IMR-90 (cell line): ENCODE measurements at regions not wholly inside any gene's neighbourhood (a gene's known extent, or its start where the extent isn't known, plus 50 kb on each side); places are given as distances from the start of the nearest gene placed in this dataset.

Experiments used
- ATAC-seq: fragments of 200-7000 bp; cut with Tn5 transposase; 2 replicates; pipeline ENCODE4 v1.9.1; 2020; ENCODE audit warnings: low read depth, mild to moderate bottlenecking, moderate library complexity
- BruUV-seq: library from RNA; stranded (reverse); fragments of 400-500 nt; replicated peaks from 2 replicates; lab custom pipeline; 2021; lab: Mats Ljungman, UMichigan
- CTCF ChIA-PET: fragments of 300-600 bp; formaldehyde crosslinking; extraction: SDS; loops from one replicate; lab custom pipeline; 2021; ENCODE audit warnings: antibody characterized with exemption; lab: Yijun Ruan, JAX
- POLR2A ChIA-PET: fragments of 300-600 bp; sonication (Branson Sonifier 250); formaldehyde crosslinking; loops from one replicate; lab custom pipeline; 2022; ENCODE audit warnings: antibody characterized with exemption; ENCODE audit not compliant: unreplicated experiment; lab: Charles Lee
- DNase-seq: peaks from one replicate; pipeline ENCODE4 v3.0.0; 2013
- H2AFZ ChIP-seq: replicated peaks from 2 replicates; pipeline ENCODE3; 2013; ENCODE audit warnings: low read length, mild to moderate bottlenecking; ENCODE audit not compliant: poor library complexity
- H2AK5ac ChIP-seq: 2 replicates; pipeline ENCODE4 v1.6.1; 2013; ENCODE audit warnings: low read depth, low read length, inconsistent platforms
- H2AK9ac ChIP-seq: replicated peaks from 2 replicates; pipeline ENCODE3; 2013; ENCODE audit warnings: mild to moderate bottlenecking, low read depth, low read length, moderate library complexity; ENCODE audit not compliant: poor library complexity
- H2BK120ac ChIP-seq: 2 replicates; pipeline ENCODE4 v1.6.1; 2013; ENCODE audit warnings: low read depth, low read length, inconsistent platforms
- H2BK15ac ChIP-seq: 3 replicates; pipeline ENCODE4 v1.6.1; 2013; ENCODE audit warnings: low read depth, low read length, inconsistent platforms
- H2BK20ac ChIP-seq: 2 replicates; pipeline ENCODE4 v1.6.1; 2013; ENCODE audit warnings: low read depth, mild to moderate bottlenecking, inconsistent platforms, low read length, moderate library complexity
- H2BK5ac ChIP-seq: 2 replicates; pipeline ENCODE4 v1.6.1; 2013; ENCODE audit warnings: mild to moderate bottlenecking, low read depth, low read length, inconsistent platforms; ENCODE audit not compliant: poor library complexity, severe bottlenecking
- H3K14ac ChIP-seq: replicated peaks from 2 replicates; pipeline ENCODE4 v1.6.1; 2013; ENCODE audit warnings: low read depth, low read length, inconsistent platforms
- H3K18ac ChIP-seq: 2 replicates; pipeline ENCODE4 v1.6.1; 2013; ENCODE audit warnings: low read depth, low read length, control low read depth
- H3K23ac ChIP-seq: 2 replicates; pipeline ENCODE4 v1.6.1; 2013; ENCODE audit warnings: low read depth, low read length, inconsistent platforms
- H3K27ac ChIP-seq: 2 replicates; pipeline ENCODE4 v1.5.1; 2013; ENCODE audit warnings: mild to moderate bottlenecking, control low read depth, low read length; ENCODE audit not compliant: insufficient read depth
- H3K27me3 ChIP-seq: 2 replicates; pipeline ENCODE4 v1.6.1; 2013; ENCODE audit warnings: low read length; ENCODE audit not compliant: control insufficient read depth, insufficient read depth
- H3K36me3 ChIP-seq: 2 replicates; pipeline ENCODE4 v1.6.1; 2013; ENCODE audit warnings: low read length, mixed read lengths; ENCODE audit not compliant: control insufficient read depth, insufficient read depth
- H3K4ac ChIP-seq: 2 replicates; pipeline ENCODE4 v1.6.1; 2013; ENCODE audit warnings: low read depth, low read length, inconsistent platforms
- H3K4me1 ChIP-seq: 2 replicates; pipeline ENCODE4 v1.6.1; 2013; ENCODE audit warnings: low read length, mixed read lengths; ENCODE audit not compliant: control insufficient read depth, insufficient read depth
- H3K4me2 ChIP-seq: 2 replicates; pipeline ENCODE4 v1.6.1; 2013; ENCODE audit warnings: low read depth, mild to moderate bottlenecking, control low read depth, low read length, moderate library complexity
- H3K4me3 ChIP-seq: 2 replicates; pipeline ENCODE4 v1.5.1; 2013; ENCODE audit warnings: low read depth, mild to moderate bottlenecking, control low read depth, low read length, moderate library complexity; ENCODE audit not compliant: insufficient read depth
- H3K56ac ChIP-seq: 2 replicates; pipeline ENCODE4 v1.6.1; 2013; ENCODE audit warnings: low read length, inconsistent platforms; ENCODE audit not compliant: insufficient read depth; ENCODE audit errors: extremely low read depth
- H3K79me1 ChIP-seq, 2 experiments: 2 replicates each; pipeline ENCODE4 v1.6.1; 2013; ENCODE audit warnings: low read length in 2 of 2, inconsistent platforms in 1 of 2, low read depth in 1 of 2
- H3K9ac ChIP-seq: 2 replicates; pipeline ENCODE4 v1.6.1; 2013; ENCODE audit warnings: low read depth, low read length, control low read depth
- H3K9me1 ChIP-seq: 2 replicates; pipeline ENCODE4 v1.6.1; 2013; ENCODE audit warnings: low read length, inconsistent platforms; ENCODE audit not compliant: insufficient read depth
- H3K9me3 ChIP-seq: 2 replicates; pipeline ENCODE4 v1.6.1; 2013; ENCODE audit warnings: low read length; ENCODE audit not compliant: control insufficient read depth, insufficient read depth
- H4K20me1 ChIP-seq: 2 replicates; pipeline ENCODE4 v1.6.1; 2013; ENCODE audit warnings: low read length, inconsistent platforms; ENCODE audit not compliant: insufficient read depth
- H4K5ac ChIP-seq: 2 replicates; pipeline ENCODE4 v1.6.1; 2013; ENCODE audit warnings: mild to moderate bottlenecking, low read depth, low read length, control low read depth
- H4K8ac ChIP-seq, 2 experiments: 2 replicates each; pipeline ENCODE4 v1.6.1; 2013; ENCODE audit warnings: low read depth in 2 of 2, low read length in 2 of 2, control low read depth in 1 of 2, inconsistent platforms in 1 of 2
- H4K91ac ChIP-seq: 2 replicates; pipeline ENCODE4 v1.6.1; 2013; ENCODE audit warnings: low read depth, low read length, inconsistent platforms; ENCODE audit not compliant: insufficient read depth
- BHLHE40 ChIP-seq: fragments of 150-350 bp; IDR thresholded peaks from 2 replicates; pipeline ENCODE4 v1.6.1; 2016; ENCODE audit warnings: mild to moderate bottlenecking, low read depth, low read length
- CEBPB ChIP-seq: IDR thresholded peaks from 2 replicates; pipeline ENCODE4 v1.6.1; 2012; ENCODE audit warnings: low read depth, low read length, improper control_type of control experiment
- CHD1 ChIP-seq: IDR thresholded peaks from 2 replicates; pipeline ENCODE4 v1.6.1; 2012; ENCODE audit warnings: low read depth, low read length, improper control_type of control experiment
- FOS ChIP-seq: fragments of 150-350 bp; IDR thresholded peaks from 2 replicates; pipeline ENCODE4 v1.6.1; 2016; ENCODE audit warnings: low read depth, low read length
- MAFK ChIP-seq: IDR thresholded peaks from 2 replicates; pipeline ENCODE4 v1.6.1; 2012; ENCODE audit warnings: low read depth, low read length, improper control_type of control experiment
- MXI1 ChIP-seq: IDR thresholded peaks from 2 replicates; pipeline ENCODE4 v1.6.1; 2012; ENCODE audit warnings: low read depth, mild to moderate bottlenecking, low read length, moderate library complexity, borderline replicate concordance
- POLR2A ChIP-seq: IDR thresholded peaks from 2 replicates; pipeline ENCODE4 v1.6.1; 2012; ENCODE audit warnings: mild to moderate bottlenecking, low read depth, low read length
- RAD21 ChIP-seq: IDR thresholded peaks from 2 replicates; pipeline ENCODE4 v1.6.1; 2012; ENCODE audit warnings: low read length, improper control_type of control experiment
- RCOR1 ChIP-seq: IDR thresholded peaks from 2 replicates; pipeline ENCODE4 v1.6.1; 2012; ENCODE audit warnings: mild to moderate bottlenecking, low read length, improper control_type of control experiment; ENCODE audit not compliant: insufficient replicate concordance
- SMC3 ChIP-seq: fragments of 150-350 bp; IDR thresholded peaks from 2 replicates; pipeline ENCODE4 v1.6.1; 2016; ENCODE audit warnings: low read depth, mild to moderate bottlenecking, antibody characterized with exemption, low read length, moderate library complexity
- WGBS, 2 experiments: methylation state at CpG; one replicate each; pipeline versions ENCODE4 v1.1.5 to v1.1.7; 2013; ENCODE audit warnings: missing lambda C conversion rate in 2 of 2; ENCODE audit not compliant: insufficient read length in 1 of 2; ENCODE audit errors: extremely low coverage in 2 of 2; 5-methylcytosine and 5-hydroxymethylcytosine counted together
- dilution Hi-C: fragments of 300-500 bp; cut with HindIII; formaldehyde crosslinking; loops from one replicate; pipeline ENCODE4 v1.14.3; 2018; ENCODE audit warnings: low sequenced_read_pairs; ENCODE audit not compliant: unreplicated experiment
- in situ Hi-C: fragments of 300-500 bp; cut with MboI; formaldehyde crosslinking; loops from 3 replicates; pipeline ENCODE4 v1.14.3; 2019; ENCODE audit warnings: low sequenced_read_pairs, inconsistent platforms, mixed read lengths
- intact Hi-C: fragments of 100-400 bp; cut with micrococcal nuclease; formaldehyde crosslinking; loops from 2 replicates; pipeline ENCODE4 v1.10.0; 2022
- TF ChIP-seq, protein P1 (sequence below): fragments of 150-350 bp; IDR thresholded peaks from 2 replicates; pipeline ENCODE4 v1.6.1; 2016; ENCODE audit warnings: low read depth, mild to moderate bottlenecking, low read length, moderate library complexity, borderline replicate concordance
- TF ChIP-seq, protein P2 (sequence below): fragments of 150-350 bp; IDR thresholded peaks from 2 replicates; pipeline ENCODE4 v1.6.1; 2017; ENCODE audit warnings: mild to moderate bottlenecking, antibody characterized with exemption, low read length, low read depth
- TF ChIP-seq, protein P3 (sequence below): conservative IDR thresholded peaks from 2 replicates; pipeline ENCODE4 v1.5.1; 2012; ENCODE audit warnings: mild to moderate bottlenecking, low read depth, low read length, improper control_type of control experiment

- no peaks in the 10 kb centered on the region for H3K9me3 ChIP-seq
- BruUV-seq: no TSS peak
- dilution Hi-C loops: no loop called here
- ChIA-PET POLR2A (no interaction called here), CTCF (no interaction called here)
- H2AK5ac ChIP-seq: no peak overlapping the region
- no peak overlapping the region for H4K91ac ChIP-seq
- no peak overlapping the region for H2BK120ac ChIP-seq
- H3K23ac ChIP-seq: no peak overlapping the region
- DNase-seq: no peak
- no peak overlapping the region for H4K8ac ChIP-seq
- no peak overlapping the region for H2AFZ ChIP-seq
- no peaks in the 10 kb centered on the region for H3K4me1 ChIP-seq
- no peak overlapping the region for H3K4me3 ChIP-seq
- H3K27me3 ChIP-seq: no peaks in the 10 kb centered on the region
- no peaks in the 10 kb centered on the region for H4K20me1 ChIP-seq
- H3K4me2 ChIP-seq: no peak overlapping the region
- in situ Hi-C loops: no loop called here
- no peak overlapping the region for H2BK20ac ChIP-seq
- H2BK15ac ChIP-seq: no peak overlapping the region
- no CpG with 5 or more reads among the region's 5 CpGs for WGBS, 2 experiments
- no peak overlapping the region for H2BK5ac ChIP-seq
- no peak overlapping the region for H3K27ac ChIP-seq
- H4K5ac ChIP-seq: no peak overlapping the region
- no peak overlapping the region for H3K4ac ChIP-seq
- intact Hi-C loops: no loop called here
- no peaks in the 10 kb centered on the region for H3K36me3 ChIP-seq
- no peak overlapping the region for H3K18ac ChIP-seq
- H3K9me1 ChIP-seq: no peaks in the 10 kb centered on the region
- H3K79me1 ChIP-seq: no peaks in the 10 kb centered on the region
- H3K56ac ChIP-seq: no peak overlapping the region
- no peak overlapping the region for H3K9ac ChIP-seq
- no peak overlapping the region for H3K14ac ChIP-seq
- TF ChIP-seq MAFK (no peak), CHD1 (no peak), SMC3 (no peak), MXI1 (no peak), RAD21 (no peak), FOS (no peak), POLR2A (no peak), CEBPB (no peak), RCOR1 (no peak), BHLHE40 (no peak)
- TF ChIP-seq, protein P1, sequence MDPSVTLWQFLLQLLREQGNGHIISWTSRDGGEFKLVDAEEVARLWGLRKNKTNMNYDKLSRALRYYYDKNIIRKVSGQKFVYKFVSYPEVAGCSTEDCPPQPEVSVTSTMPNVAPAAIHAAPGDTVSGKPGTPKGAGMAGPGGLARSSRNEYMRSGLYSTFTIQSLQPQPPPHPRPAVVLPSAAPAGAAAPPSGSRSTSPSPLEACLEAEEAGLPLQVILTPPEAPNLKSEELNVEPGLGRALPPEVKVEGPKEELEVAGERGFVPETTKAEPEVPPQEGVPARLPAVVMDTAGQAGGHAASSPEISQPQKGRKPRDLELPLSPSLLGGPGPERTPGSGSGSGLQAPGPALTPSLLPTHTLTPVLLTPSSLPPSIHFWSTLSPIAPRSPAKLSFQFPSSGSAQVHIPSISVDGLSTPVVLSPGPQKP: no peak
- TF ChIP-seq, protein P2, sequence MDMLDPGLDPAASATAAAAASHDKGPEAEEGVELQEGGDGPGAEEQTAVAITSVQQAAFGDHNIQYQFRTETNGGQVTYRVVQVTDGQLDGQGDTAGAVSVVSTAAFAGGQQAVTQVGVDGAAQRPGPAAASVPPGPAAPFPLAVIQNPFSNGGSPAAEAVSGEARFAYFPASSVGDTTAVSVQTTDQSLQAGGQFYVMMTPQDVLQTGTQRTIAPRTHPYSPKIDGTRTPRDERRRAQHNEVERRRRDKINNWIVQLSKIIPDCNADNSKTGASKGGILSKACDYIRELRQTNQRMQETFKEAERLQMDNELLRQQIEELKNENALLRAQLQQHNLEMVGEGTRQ: no peak
- TF ChIP-seq, protein P3, sequence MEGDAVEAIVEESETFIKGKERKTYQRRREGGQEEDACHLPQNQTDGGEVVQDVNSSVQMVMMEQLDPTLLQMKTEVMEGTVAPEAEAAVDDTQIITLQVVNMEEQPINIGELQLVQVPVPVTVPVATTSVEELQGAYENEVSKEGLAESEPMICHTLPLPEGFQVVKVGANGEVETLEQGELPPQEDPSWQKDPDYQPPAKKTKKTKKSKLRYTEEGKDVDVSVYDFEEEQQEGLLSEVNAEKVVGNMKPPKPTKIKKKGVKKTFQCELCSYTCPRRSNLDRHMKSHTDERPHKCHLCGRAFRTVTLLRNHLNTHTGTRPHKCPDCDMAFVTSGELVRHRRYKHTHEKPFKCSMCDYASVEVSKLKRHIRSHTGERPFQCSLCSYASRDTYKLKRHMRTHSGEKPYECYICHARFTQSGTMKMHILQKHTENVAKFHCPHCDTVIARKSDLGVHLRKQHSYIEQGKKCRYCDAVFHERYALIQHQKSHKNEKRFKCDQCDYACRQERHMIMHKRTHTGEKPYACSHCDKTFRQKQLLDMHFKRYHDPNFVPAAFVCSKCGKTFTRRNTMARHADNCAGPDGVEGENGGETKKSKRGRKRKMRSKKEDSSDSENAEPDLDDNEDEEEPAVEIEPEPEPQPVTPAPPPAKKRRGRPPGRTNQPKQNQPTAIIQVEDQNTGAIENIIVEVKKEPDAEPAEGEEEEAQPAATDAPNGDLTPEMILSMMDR: no peak
- ATAC-seq: no peak
- no peak overlapping the region for H2AK9ac ChIP-seq
These were observed 95.8 kb upstream of the LDB2 start for GRCh38 chr4:16993956-16994840.
